Fibroblast of mammary gland (primary cell): ENCODE measurements at regions not wholly inside any gene's neighbourhood (a gene's known extent, or its start where the extent isn't known, plus 50 kb on each side); places are given as distances from the start of the nearest gene placed in this dataset.

Source experiments
- DNase-seq: peaks from one replicate; pipeline ENCODE4 v3.0.0-alpha.2; 2010; ENCODE audit warnings: low read depth
- H3K4me3 ChIP-seq: 2 replicates; pipeline ENCODE4 v1.5.1; 2011; ENCODE audit warnings: low read depth, mild to moderate bottlenecking, low read length, moderate library complexity; ENCODE audit not compliant: control insufficient read depth
- TF ChIP-seq, protein P1 (sequence below): conservative IDR thresholded peaks from 2 replicates; pipeline ENCODE4 v1.5.1; 2011; ENCODE audit warnings: low read depth, low read length, inconsistent platforms; ENCODE audit not compliant: control insufficient read depth, insufficient read depth

DNA sequence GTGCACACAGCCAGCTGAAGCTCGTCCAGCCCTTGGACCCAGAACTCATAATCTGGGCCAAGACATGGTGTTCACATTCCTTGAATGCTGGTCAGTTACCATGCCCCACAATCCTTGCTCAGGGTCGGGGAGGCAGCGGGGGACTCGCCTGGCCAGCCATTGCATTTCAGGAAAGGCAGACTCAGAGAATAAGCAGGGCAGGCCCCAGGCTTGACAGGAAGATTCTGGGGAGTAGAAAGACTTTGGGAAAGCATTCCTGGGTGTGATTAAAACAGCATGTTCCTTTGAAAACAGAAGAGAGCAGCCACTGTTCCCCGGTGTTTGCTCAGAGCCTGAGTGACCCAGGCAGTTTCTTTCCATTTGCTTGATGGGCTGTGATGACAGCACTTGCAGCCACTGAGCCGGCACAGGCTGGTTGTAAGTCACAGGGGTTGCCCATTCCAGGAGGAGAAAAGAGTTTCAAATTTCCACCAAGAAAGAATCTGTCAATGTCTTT, 473.7 kb downstream of the TYW1 start:
- no peak for DNase-seq
- no peak overlapping the region for H3K4me3 ChIP-seq
- TF ChIP-seq, protein P1, sequence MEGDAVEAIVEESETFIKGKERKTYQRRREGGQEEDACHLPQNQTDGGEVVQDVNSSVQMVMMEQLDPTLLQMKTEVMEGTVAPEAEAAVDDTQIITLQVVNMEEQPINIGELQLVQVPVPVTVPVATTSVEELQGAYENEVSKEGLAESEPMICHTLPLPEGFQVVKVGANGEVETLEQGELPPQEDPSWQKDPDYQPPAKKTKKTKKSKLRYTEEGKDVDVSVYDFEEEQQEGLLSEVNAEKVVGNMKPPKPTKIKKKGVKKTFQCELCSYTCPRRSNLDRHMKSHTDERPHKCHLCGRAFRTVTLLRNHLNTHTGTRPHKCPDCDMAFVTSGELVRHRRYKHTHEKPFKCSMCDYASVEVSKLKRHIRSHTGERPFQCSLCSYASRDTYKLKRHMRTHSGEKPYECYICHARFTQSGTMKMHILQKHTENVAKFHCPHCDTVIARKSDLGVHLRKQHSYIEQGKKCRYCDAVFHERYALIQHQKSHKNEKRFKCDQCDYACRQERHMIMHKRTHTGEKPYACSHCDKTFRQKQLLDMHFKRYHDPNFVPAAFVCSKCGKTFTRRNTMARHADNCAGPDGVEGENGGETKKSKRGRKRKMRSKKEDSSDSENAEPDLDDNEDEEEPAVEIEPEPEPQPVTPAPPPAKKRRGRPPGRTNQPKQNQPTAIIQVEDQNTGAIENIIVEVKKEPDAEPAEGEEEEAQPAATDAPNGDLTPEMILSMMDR = no peak

DNA sequence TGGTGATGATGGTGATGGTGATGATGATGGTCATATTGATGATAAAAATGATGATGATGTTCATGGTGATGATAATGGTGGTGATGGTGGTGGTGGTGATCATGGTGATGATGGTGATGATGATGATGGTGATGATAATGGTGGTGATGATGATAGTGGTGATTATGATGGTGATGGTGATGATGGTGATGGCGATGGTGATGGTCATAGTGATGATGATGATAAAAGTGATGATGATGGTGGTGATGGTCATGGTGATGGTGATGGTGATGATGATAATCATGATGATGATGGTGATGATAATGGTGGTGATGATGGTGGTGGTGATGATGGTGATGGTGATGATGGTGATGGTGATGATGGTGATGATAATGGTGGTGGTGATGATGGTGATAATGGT, 478.7 kb downstream of the TYW1 start:
- no peak for DNase-seq
- no peak overlapping the region for H3K4me3 ChIP-seq
- TF ChIP-seq, protein P1 = no peak

DNA sequence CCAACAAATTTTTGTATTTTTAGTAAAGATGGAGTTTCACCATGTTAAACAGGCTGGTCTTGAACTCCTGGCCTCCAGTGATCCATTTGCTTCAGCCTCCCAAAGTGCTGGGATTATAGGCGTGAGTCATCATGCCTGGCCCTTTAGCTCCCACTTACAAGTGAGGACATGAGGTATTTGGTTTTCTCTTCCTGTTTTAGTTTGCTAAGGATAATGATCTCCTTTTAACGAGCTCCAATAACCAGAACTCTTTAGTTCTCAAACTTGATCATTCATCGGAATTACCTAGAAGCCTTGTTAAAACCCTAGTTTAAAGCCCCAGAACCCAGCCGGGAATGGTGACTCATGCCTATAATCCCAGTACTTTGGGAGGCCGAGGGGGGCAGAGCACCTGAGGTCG, 481.4 kb downstream of the TYW1 start:
- TF ChIP-seq, protein P1 = no peak
- H3K4me3 ChIP-seq = no peak overlapping the region
- no peak for DNase-seq

DNA sequence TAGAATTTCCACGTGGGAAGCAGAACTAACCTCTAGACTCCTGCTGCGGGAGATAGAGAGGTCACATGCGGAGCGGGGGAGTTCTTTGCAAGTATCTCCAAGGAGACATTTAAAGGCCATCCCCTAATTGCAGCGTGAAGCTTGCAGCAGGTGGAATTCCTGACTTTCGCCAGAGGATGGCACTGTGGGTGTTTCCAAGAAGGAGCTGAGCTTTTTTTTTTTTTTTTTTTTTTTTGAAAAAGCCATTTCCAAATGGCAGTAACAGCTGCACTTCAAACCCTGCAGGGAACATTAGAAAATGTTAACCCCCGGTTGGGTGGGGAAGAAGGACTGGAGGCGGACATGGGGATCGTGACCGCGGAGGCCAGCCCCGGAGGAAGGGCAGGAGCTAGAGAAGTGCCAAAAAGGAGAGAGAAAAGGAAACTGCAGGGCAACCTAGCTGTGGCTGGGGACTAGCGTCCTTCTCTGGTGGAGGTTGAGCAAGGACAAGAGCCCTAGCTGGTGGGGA, 487.7 kb downstream of the TYW1 start:
- H3K4me3 ChIP-seq = no peak overlapping the region
- TF ChIP-seq, protein P1 = peak; percentile 73
- peak; percentile 68 for DNase-seq

DNA sequence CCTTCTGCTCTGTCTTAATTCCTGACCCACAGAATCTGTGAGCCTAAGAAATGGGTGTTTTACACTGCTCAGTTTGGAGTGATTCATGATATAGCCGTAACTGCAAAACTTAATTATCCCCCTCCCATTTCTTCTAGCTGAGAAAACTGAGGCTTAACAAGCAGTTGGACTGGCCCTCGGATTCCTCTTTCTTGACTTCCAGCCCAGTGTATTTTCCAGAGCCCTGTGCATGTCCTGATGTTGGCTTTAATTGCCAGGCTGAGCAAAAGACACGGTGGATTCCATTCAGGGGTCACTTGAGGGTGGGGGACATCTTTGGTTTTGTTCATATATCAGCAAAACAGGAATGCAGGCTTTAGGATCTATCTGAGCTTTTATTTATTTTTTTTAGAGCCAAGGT, 489.8 kb downstream of the TYW1 start:
- no peak for DNase-seq
- no peak overlapping the region for H3K4me3 ChIP-seq
- TF ChIP-seq, protein P1 = no peak

DNA sequence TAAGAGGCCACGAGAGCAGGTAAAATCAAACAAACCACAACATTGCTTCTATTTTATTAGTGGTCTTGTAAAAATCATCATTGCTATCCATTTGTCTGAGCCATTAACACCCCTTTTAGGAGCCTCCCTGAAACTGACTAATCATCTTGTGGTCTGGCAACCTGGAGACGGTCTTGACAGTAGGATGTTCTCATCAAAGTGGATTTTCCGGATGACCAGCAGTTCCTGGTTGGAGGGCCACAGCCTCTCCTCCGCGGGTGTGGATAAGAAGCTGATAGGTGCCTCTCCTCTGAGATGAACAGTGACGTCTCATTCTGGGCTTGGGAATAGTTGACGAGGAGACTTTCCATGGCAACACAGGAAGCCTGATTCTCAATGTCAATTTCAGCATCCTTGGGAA, 490.7 kb downstream of the TYW1 start:
- TF ChIP-seq, protein P1 = no peak
- no peak overlapping the region for H3K4me3 ChIP-seq
- no peak for DNase-seq

DNA sequence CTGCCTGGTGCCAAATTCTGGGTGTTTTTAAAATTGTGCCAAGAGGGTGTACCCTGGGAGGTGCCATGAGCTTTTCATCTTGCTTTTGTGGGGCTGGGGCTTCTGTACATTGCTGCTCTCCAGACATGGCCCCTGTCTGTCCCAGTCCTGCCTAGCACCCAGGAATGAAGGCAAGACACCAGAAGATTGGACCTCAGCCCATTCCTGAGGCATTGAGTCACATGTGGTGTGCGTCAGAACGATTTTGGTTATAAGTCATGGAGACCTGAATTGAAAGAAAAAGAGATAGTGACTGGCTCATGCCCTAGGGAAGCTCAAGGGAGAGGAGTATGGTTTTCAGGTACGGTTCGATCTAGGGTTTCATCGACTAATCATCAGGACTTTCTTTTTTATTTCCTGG, 493.2 kb downstream of the TYW1 start:
- no peak for DNase-seq
- H3K4me3 ChIP-seq = no peak overlapping the region
- TF ChIP-seq, protein P1 = no peak
